NCI-H1105 treated with DMSO at 0.1 percent for 48 hours (cell line): ENCODE measurements at regions not wholly inside any gene's neighbourhood (a gene's known extent, or its start where the extent isn't known, plus 50 kb on each side); places are given as distances from the start of the nearest gene placed in this dataset.
A peak's percentile ranks its signal among the peaks of the same experiment; 100 is the strongest.
"Not testable (repeated sequence)": the region's sequence is repeated elsewhere in the genome, so short reads cannot be mapped to it uniquely, and the experiment has no call there.

ENCODE experiments used
- DNase-seq: peaks from one replicate; lab custom pipeline; 2025; lab: John Stamatoyannopoulos, UW

DNA sequence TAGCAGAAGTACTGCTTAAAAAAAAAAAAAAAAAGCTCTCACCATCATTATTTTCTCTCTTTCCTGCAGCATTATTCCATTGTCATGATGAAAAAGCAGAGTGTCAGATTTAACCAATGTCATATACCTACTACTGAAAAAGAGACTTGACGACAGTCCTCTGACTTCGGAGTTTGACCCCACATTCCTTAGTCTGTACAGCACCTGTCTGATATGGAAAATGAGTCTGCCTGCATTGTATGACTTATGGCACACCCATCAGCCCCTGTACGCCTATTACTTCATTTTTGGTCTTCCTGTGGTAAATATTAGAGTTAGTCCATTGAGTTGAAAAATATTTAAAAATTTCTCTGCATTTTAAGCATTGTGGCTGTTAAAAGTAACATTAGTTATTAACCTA, 54.5 kb upstream of the NOX4 start:
- no peak for DNase-seq

DNA sequence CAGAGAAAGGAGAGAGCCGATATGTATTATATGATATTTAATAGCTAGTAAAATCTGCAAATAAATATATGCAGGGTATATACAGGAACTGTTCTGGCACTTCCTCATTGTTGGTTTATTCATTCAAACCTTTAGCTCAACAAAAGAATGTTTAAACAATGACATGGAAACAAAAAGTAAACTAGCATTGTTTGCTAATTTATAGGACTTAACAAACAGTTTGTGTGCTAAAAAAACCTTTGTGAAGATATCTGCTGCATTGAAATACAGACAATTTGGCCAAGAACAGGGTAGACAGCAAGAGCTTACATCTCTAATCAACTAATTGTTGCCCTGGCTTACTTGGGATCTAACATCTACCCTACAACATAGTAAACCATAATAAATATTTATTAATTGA, 64.6 kb upstream of the NOX4 start:
- DNase-seq: not testable (repeated sequence)

DNA sequence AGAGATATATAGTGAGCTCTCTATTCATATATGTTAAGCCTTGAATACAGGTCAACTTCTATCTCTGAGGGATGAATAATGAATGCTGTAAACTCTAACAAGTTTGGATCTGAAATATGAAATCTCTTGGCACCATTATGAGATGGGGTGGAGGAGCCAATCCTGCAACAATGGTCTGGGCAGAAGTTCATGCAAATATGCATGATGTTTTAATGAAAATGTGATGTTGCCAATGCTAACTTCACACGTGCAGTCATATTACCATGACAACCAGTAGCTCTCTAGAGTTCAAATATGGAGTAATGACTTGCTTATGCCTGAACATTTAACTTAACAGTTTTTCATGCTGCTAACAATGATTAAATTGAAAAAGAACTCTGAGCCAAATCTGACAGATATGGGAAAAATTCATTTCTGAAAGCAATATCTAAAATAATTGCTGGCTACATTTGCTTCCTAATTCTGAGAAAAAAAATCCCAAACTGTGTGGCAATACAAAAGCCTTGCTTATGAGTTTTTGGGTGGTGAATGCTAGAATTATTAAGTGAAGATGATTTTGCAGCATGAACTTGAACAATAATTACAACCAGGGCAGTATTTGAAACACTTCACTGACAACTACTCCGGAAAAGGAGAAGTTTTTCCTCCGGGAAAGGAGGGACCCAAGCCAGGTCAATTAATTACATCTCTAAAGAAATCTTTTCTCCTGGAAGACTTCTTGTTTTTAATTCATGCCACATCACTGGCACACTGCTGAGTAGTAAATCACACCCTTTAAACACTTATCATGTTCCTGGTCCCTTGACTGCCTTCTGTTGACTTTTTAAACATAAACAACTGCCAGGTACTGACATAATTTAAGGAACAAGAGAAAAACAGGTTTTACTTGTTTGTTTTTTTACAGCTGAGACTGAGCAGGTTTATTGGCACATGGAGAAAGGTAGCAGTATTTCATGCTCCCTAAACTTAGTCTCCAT, 65.8 kb upstream of the NOX4 start:
- peak; percentile 64 for DNase-seq

DNA sequence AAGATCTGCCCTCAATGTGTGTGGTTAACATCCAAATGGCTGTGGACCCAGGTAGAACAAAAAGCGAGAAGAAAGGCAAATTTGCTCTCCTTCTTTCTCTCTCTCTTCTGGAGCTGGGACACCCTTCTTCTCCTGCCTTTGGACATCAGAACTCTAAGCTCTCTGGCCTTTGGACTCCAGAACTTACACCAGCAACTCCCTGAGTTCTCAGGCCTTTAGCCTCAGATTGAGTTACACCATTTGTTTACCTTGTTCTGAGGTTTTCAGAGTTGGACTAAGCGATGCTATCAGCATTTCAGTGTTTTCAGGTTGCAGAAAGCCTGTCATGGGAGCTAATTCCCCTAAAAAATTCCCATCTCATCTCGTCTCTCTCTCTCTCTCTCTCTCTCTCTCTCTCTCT, 69.4 kb upstream of the NOX4 start:
- DNase-seq: not testable (repeated sequence)

DNA sequence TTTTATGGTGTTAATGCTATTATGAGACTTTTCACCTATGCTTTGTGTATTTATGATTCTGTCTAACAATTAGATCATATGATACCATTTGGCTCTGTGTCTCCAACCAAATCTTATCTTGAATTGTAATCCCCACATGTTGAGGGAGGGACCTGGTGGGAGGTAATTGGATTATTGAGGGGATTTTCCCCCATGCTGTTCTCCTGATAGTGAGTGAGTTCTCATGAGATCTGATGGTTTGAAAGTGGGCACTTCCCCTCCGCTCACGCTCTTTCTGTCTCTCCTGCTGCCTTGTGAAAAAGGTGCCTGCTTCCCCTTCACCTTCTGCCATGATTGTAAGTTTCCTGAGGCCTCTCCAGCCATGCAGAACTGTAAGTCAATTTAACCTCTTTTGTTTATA, 71.6 kb upstream of the NOX4 start:
- not testable (repeated sequence) for DNase-seq

DNA sequence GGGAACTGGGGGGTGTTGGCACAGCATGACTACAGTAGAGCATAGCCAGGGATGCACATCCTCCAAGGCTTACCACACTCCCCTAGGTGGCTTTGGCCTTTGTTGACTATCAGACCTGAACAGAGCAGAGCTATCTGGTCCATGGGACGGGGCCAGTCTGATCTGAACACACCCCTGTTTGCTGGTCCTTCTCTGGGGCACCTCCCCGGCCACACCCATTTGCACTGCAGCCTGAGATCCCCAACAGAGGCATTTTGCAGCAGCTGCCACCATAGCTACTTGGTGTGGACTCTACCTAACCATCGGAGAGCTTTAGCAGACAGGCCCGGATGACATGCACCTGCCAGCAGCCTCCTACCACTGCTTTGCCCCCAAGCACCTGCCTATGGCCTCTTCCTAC, 75.8 kb upstream of the NOX4 start:
- DNase-seq: no peak

DNA sequence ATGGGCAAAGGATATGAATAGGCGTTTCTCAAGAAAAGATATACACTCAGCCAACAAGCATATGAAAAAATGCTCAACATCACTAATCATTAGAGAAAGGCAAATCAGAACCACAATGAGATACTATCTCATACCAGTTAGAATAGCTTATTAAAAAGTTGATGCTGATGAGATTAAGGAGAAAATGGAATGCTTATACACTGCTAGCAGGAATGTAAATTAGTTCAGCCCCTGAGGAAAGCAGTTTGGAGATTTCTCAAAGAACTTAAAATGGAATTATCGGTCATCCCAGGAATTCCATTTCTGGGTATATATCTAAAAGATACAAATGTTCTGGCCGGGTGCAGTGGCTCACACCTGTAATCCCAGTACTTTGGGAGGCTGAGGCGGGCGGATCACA, 78.2 kb upstream of the NOX4 start:
- not testable (repeated sequence) for DNase-seq

DNA sequence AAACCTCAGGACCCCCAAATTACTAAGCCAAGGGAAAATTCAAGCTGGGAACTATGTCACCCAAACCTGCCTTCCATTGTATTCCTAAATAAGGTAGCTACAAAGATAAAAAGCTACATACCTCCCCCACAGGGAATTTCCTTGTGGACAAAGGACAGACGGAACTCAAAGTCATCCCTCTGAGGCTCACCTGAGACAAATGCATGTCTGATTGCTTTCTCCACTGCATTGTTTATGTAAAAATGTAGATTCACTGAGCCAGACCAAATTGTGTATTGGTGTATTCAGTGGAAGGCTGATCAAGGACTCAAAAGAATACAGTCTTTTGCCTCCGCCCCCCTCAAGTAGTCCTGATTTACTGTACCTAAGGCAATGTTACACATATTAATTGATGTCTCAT, 80.5 kb upstream of the NOX4 start:
- not testable (repeated sequence) for DNase-seq

DNA sequence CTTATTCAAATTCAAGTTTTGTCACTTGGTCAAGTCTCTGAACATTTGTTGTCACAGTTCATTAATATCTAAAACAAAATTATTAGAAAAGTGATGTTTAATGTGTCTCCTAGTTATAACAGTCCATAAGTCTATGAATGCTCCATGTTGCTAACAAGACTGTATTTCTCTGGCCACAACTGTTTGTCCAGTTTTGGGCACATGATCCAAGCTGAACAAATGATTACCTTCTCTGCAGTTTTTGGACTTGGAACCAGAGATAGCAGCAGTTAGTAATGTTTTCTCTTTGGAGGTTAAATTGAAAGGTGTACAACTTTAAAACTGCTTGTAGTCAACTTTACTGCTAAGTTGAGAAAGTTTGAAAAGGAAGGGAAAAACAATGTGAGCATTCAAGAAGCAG, 84.7 kb upstream of the NOX4 start:
- not testable (repeated sequence) for DNase-seq

DNA sequence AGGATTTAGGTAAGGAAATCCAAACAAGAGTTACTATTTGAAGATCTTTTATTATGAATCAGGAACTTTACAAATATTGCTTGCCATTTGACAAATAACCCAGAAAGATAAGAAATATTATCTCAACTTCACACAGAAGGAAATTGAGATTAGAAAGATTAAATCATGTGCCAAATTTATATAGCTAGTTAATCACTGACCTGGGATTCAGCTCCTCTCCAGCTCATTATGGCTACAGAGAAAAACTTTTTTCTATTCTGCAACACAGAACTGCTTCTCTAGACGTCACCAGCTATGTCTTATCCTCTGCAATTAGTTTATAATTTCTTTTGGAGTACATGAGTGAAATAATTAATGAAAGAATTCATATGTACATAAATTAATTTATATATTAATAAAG, 86.3 kb upstream of the NOX4 start:
- not testable (repeated sequence) for DNase-seq

DNA sequence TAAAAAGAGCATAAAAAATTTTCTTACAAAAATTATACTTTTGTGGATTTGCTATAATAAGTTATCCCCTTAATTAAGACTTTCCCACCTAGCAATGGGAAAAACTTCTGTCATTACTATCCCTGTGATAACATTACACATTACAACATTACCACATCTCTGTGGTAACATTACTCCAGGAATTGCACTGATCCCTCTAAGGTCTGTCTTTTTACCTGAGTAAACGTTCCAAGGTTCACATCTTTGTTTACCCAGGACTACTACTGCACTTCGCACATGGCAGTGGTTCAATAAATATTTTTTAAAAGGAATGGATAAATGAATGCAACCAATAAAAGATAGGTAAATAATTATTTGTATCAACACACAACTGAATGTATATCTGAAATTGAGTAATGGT, 92.4 kb upstream of the NOX4 start:
- DNase-seq: no peak

DNA sequence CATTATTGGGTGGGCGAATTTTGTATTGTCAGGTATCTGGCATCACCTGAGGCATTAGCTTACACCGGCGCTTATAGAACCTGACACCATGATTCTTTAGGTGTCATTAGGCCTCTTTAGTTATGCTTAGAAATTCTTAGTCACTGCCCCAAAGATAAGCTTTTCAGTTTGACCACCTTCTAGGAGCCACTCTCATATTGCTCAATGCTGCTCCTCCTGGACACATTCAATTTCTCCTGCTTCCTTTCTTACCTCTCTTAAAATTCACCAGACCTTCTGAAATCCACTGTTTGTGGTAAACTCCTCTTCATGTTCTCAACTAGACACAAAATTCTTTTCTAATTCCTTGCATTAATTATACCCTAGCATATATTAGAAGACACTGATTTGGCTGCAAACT, 93.9 kb upstream of the NOX4 start:
- DNase-seq: not testable (repeated sequence)

DNA sequence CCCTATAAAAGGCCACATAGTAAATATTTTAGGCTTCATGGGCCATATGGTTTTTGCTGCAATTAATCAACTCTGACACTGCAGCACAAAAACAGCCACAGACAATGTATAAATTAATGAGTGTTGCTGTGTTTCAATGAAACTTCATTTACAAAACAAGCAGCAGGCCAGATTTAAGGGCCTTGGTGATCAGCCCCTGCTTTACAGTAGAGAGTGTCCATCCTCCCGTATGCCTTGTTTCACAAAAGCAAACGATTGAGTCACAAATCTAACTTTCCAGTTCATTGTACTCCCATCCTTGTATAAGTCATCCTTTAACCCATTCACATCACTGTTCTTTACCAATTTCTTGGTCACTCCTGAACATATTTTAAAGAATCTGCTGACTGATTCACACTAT, 94.3 kb upstream of the NOX4 start:
- not testable (repeated sequence) for DNase-seq

DNA sequence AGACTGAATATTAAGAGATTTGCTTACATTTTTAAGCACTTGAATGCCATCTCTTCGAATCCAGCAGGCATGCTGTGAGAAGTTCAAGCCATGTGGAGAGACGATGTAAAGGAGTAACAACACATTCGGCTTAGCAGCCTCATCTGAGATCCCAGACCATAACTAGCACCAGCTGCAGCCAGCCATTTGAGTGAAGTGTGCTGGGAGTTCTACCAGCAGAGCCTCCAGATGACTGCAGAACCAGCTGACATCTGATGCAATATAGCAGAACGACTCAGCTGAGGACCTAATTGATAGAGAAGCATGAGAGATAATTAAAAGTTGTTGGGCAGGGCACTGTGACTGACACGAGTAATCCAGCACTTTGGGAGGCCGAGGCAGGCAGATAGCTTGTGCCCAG, 98.2 kb upstream of the NOX4 start:
- not testable (repeated sequence) for DNase-seq

DNA sequence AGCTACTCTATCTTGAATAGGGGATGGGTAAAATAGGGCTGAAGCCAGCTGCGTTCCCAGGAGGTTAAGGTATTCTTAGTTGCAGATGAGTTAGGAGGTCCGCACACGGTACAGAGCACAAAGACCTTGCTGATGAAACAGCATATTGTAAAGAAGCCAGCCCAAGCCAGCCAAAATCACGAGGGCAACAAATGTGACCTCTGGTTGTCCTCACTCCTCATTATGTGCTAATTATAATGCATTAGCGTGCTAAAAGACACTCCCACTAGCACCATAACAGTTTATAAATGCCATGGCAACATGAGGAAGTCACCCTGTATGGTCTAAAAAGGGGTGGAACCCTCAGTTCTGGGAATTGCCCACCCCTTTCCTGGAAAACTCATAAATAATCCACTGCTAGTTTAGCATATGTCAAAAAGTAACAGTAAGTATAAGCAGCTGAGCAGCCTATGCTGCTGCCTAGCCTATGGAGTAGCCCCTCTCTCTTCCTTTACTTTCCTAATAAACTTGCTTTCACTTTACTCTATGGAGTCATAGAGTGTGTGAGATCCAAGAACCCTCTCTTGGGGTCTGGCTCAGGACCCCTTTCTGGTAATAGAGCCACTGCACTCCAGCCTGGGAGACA, 98.9 kb upstream of the NOX4 start:
- DNase-seq: not testable (repeated sequence)

DNA sequence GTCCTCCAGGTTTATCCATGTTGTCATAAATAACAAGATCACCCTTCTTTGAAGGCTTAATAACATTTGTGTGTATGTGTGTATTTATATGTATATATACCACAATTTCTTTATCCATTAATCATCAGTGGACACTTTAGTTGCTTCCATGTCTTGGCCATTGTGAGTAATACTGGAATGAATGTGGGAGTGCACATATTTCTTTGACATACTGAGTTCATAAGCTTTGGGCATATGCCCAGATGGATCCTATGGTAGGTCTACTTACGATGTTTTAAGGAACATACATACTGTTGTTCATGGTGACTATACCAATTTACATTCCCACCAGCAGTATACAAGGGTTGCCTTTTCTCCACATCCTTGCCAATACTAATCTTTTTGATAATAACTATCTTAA, 108.8 kb upstream of the TRIM77 start:
- not testable (repeated sequence) for DNase-seq

DNA sequence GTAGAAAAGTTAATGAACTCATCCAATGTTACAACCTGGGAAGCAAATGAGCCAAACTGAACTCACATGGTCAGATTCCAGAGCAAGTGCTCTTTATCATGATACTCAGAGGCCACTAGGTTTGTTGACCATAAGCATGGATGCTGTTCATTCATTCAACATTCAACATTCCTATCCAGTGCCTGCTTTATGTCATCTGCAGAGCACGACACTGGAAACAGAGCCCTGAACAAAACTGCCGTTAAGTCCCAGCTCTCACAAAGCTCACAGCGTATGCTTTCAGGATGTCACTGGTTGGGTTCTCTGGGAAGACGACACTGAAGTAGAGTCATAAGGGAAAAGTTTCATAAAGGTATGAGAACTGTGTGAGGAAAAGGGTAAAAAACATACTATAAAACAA, 105.8 kb upstream of the TRIM77 start:
- no peak for DNase-seq

DNA sequence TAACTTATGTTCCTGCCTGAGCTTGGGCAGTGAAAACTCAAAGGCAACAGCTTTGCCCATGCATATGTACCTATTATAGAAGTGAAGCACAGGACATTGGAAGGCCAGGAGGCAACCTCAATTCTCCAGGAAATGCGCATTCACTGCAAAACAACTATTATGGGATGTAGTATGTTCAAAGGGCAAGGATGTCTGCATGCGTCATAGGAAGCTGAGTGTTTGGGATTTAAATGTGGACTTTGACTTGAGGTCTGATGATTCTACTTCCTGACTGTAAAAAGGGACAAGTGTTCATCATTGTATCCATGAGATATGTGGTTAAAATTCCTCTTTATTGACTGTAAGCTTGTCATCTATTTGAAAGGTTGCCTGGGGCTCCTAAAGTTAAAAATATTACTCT, 103.3 kb upstream of the TRIM77 start:
- DNase-seq: not testable (repeated sequence)

DNA sequence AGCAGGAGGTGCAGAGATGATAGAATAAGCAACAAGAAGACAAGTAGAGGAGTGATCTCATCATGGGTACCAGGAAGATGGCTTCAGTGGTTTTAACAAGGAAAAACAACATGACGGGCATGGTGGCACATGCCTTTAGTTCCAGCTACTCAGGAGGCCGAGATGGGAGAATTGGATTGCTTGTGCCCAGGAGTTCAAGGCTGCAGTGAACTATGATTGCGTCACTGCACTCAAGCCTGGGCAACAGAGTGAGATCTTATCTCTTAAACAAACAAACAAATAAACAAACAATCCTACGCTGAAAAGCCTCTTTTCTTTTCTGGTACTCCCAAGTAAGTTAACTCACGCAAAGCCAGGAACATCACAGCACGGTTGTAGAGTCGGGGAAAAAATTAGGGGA, 102.6 kb upstream of the TRIM77 start:
- not testable (repeated sequence) for DNase-seq

DNA sequence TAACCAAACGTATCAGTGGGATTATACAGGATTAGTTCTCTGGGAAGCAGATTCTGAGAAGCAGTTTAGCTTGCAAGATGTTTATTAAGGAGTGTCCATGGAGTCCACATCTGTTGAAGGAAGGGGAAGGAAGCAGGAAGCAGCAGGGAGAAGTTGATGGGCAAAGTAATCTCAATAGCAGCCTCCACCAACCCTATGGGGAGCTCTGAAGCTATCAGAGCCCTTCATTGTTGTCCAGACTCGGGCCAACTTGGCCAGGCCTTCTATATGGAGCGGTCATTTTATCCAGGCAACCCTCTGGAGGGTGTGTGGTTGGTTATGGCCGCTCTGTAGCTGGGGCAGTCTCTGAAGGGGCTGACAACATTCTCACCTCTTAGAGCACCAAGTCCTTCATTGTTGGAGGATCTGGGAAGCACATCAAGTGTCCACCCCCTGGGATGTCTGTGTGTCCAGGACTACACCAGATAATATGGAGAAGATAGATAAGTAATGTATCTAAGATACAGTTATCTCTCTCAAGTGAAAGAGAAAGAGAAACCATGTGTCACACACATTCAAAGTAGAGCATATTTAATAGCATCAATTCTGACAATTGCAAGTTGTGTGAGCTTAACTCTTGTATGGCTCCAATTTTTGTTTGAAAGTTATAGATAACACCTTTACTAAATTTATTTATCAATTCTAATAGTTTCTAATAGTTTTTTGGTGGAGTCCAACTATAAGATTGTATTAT, 101.7 kb upstream of the TRIM77 start:
- DNase-seq: no peak

DNA sequence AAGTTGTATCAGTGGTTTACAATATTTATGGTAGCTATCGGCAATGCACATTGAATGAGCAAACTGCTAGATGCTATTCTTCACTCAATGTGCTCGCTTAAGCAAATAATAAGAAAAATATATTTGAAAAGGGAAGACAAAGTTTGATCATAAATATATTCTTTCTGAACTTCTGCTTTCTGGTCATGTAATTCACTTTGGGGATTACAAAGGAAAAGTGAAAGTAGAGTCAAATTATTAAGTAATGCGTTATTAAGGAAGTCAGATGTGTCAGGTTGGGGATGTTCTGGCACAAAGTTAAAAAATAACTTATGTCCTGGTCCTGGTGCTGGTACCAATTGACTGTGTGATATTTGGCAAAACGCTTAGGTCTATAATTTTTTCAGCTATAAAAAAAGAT, 98.0 kb upstream of the TRIM77 start:
- DNase-seq: no peak

DNA sequence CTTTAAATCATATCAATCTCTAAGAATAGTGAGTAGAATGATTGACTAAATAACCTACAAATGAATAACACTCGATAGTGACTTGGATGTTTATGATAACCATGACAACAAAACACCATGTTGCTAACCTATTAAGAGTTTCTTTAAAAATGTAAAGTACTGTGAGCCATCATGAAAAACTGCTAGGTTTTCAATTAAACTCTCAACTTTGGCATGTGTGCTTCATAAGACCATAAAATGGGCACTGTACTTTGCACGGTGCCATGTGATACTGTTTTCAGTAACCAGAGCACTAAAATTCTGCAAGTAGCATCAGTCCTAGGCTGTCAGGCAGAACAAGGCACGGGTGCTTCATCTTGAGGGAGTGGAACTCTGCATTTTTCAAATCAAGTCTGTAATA, 96.2 kb upstream of the TRIM77 start:
- DNase-seq: no peak

DNA sequence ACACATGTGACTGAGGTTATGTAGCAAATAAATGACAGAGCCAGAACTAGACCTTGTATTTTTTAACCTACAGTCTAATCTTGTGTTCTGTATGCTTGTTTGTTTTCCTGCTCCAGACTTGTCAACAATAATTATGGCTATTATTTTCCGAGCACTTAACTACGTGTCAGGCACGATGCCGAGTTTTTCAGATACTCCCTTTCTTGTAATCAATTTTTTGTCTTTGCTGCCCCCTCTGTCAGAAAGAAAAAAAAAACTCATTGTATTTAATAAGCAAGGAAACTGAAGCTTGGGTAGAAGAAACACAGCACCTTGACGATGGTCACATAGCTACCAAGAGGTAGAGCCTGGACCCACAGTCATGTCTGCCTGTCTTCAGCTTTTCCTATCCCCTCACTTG, 95.7 kb upstream of the TRIM77 start:
- peak; percentile 79 for DNase-seq
